Stomach (tissue), 4 donors: ENCODE measurements at regions not wholly inside any gene's neighbourhood (a gene's known extent, or its start where the extent isn't known, plus 50 kb on each side); places are given as distances from the start of the nearest gene placed in this dataset.

ENCODE experiments used
- CTCF ChIP-seq, 7 experiments: fragments of 450-650 bp in 4 of 7; fragments of 200-600 bp in 3 of 7; sonication (generic) in 3 of 7; IDR thresholded peaks; one replicate each; pipeline ENCODE4 v1.5.1; 2016 to 2019; ENCODE audit warnings: antibody characterized with exemption in 7 of 7, control low read depth in 2 of 7, mild to moderate bottlenecking in 1 of 7
- POLR2AphosphoS5 ChIP-seq, 3 donors: sonication (generic); formaldehyde crosslinking; IDR thresholded peaks; one replicate each; pipeline ENCODE4 v1.6.1; 2016; ENCODE audit warnings: antibody characterized with exemption in 3 of 3

- TF ChIP-seq CTCF (IDR thresholded peaks at IDR 0.05) (no peak), POLR2AphosphoS5 (IDR thresholded peaks at IDR 0.05) (no peak)
Observed at GRCh38 chr7:27459021-27459730, 203.5 kb downstream of the HIBADH start.
